ENCODE measurements at regions not wholly inside any gene's neighbourhood (a gene's known extent, or its start where the extent isn't known, plus 50 kb on each side); places are given as distances from the start of the nearest gene placed in this dataset.
"Not testable (repeated sequence)": the region's sequence is repeated elsewhere in the genome, so short reads cannot be mapped to it uniquely, and the experiment has no call there.

GRCh38 chr15:44828229-44828914 is 92.0 kb downstream of the TRIM69 start:
- TF ChIP-seq RAD21, FOXA1 (IDR thresholded peaks at IDR 0.05): not testable (repeated sequence)
- TF ChIP-seq, protein P1, sequence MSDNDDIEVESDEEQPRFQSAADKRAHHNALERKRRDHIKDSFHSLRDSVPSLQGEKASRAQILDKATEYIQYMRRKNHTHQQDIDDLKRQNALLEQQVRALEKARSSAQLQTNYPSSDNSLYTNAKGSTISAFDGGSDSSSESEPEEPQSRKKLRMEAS (IDR thresholded peaks at IDR 0.05) = not testable (repeated sequence)

Data from liver (tissue), 2 donors.